ENCODE measurements at regions not wholly inside any gene's neighbourhood (a gene's known extent, or its start where the extent isn't known, plus 50 kb on each side); places are given as distances from the start of the nearest gene placed in this dataset.
A peak's percentile ranks its signal among the peaks of the same experiment; 100 is the strongest.

GRCh38 chr3:34150992-34151391 is 352.6 kb downstream of the PDCD6IP start:
- ChIA-PET CTCF (interaction anchor here (1.9 kb wide), 1 partner anchor 43 kb away, joined by 4 read pairs; no protein-coding TSS in a partner anchor), RAD21 (ENCODE audit: unreplicated experiment) (interaction anchor here (0.9 kb wide), 1 partner anchor 8 kb away, joined by 3 read pairs; no protein-coding TSS in a partner anchor), POLR2A (no interaction called here), SMC1A (ENCODE audit: uncharacterized antibody, unreplicated experiment) (interaction anchor here (1.0 to 2.1 kb wide), 3 partner anchors 41 to 62 kb away, joined by 3 to 5 read pairs (median 4); no protein-coding TSS in a partner anchor)
- no peaks in the 10 kb centered on the region for H3K9me3 ChIP-seq (replicated peaks; ENCODE audit: control insufficient read depth, insufficient read depth, low read length)
- no peak for TF ChIP-seq STAT1 (conservative IDR thresholded peaks at IDR 0.05)
- TF ChIP-seq IKZF2 (IDR thresholded peaks at IDR 0.05): 0 out of 4 replicates have a peak, but pooled peaks have one; percentile 10 to 14
- TF ChIP-seq NFYA (IDR thresholded peaks at IDR 0.05; ENCODE audit: borderline replicate concordance, low read depth, low read length): no peak
- no peak for TF ChIP-seq MEF2B (IDR thresholded peaks at IDR 0.05; ENCODE audit: partially characterized antibody, poor library complexity, severe bottlenecking)
- 0 out of 2 replicates have a peak, but pooled peaks have one; percentile 11 for TF ChIP-seq JUNB (IDR thresholded peaks at IDR 0.05)
- peak; percentile 60; the same call in 1 of the 2 replicates for TF ChIP-seq IRF4 (IDR thresholded peaks at IDR 0.05; ENCODE audit: low read depth, low read length)
- peak; percentile 40; the same call in 1 of the 2 replicates for TF ChIP-seq SPI1 (IDR thresholded peaks at IDR 0.05; ENCODE audit: borderline replicate concordance, insufficient read depth, low read depth, low read length)
- no peak for TF ChIP-seq E2F4 (IDR thresholded peaks at IDR 0.05; ENCODE audit: low read depth, low read length)
- no peak for TF ChIP-seq ZBED1 (IDR thresholded peaks at IDR 0.05; ENCODE audit: borderline replicate concordance)
- TF ChIP-seq SUZ12 (IDR thresholded peaks at IDR 0.05; ENCODE audit: unreplicated experiment): no peak
- TF ChIP-seq STAT3 (IDR thresholded peaks at IDR 0.05; ENCODE audit: low read depth, low read length): no peak
- TF ChIP-seq IKZF1 (conservative IDR thresholded peaks at IDR 0.05): 0 out of 2 replicates have a peak, but pooled peaks have one; percentile 19
- 0 out of 2 replicates have a peak, but pooled peaks have one; percentile 32 for TF ChIP-seq TCF3 (IDR thresholded peaks at IDR 0.05; ENCODE audit: borderline replicate concordance, insufficient read depth, low read depth, low read length)
- no peak for TF ChIP-seq SIN3A (IDR thresholded peaks at IDR 0.05; ENCODE audit: low read depth, low read length)
- 0 out of 2 replicates have a peak, but pooled peaks have one; percentile 15 for TF ChIP-seq ATF2 (IDR thresholded peaks at IDR 0.05; ENCODE audit: low read length)
- peak overlapping the region; percentile 50; the same call in 1 of the 2 replicates for H3K27ac ChIP-seq (ENCODE audit: control insufficient read depth, insufficient read depth)
- 0% methylated on average over 3 of the region's 3 CpGs for WGBS (ENCODE audit: insufficient coverage, insufficient replicate concordance, low lambda C conversion rate, missing lambda C conversion rate)
- H3K4me3 ChIP-seq: no peak overlapping the region
- no peak overlapping the region for H3K9ac ChIP-seq (ENCODE audit: control insufficient read depth, insufficient read depth, low read length)
- in situ Hi-C loops (cut with MboI): no loop called here
- no peak for FAIRE-seq
- peak overlapping the region; percentile 51 for H2AFZ ChIP-seq (ENCODE audit: control insufficient read depth, low read depth, low read length)
- no peaks in the 10 kb centered on the region for H3K79me2 ChIP-seq (ENCODE audit: control insufficient read depth, insufficient read depth, low read length)
- peaks cover 14% of the 10 kb centered on the region for H3K4me1 ChIP-seq (ENCODE audit: control insufficient read depth, insufficient read depth, low read length)
- intact Hi-C loops (cut with micrococcal nuclease; ENCODE audit: unreplicated experiment): no loop called here
- peak overlapping the region; percentile 44 for H3K4me2 ChIP-seq (ENCODE audit: control insufficient read depth, insufficient read depth)
- ATAC-seq: peak; percentile 65
- DNase-seq (ENCODE audit: low read depth, low spot score): peak; percentile 48
- H3K36me3 ChIP-seq (ENCODE audit: control insufficient read depth in 2 of 2, insufficient read depth in 2 of 2, low read length in 1 of 2): no peaks in the 10 kb centered on the region
- no peaks in the 10 kb centered on the region for H4K20me1 ChIP-seq (ENCODE audit: control insufficient read depth, insufficient read depth)
- no peaks in the 10 kb centered on the region for H3K27me3 ChIP-seq (replicated peaks in 1 of 2; ENCODE audit: control insufficient read depth in 2 of 2, insufficient read depth in 2 of 2, low read length in 1 of 2)
- no TSS peak for BruUV-seq (replicated peaks)
